ENCODE measurements at regions not wholly inside any gene's neighbourhood (a gene's known extent, or its start where the extent isn't known, plus 50 kb on each side); places are given as distances from the start of the nearest gene placed in this dataset.
A peak's percentile ranks its signal among the peaks of the same experiment; 100 is the strongest.

DNA sequence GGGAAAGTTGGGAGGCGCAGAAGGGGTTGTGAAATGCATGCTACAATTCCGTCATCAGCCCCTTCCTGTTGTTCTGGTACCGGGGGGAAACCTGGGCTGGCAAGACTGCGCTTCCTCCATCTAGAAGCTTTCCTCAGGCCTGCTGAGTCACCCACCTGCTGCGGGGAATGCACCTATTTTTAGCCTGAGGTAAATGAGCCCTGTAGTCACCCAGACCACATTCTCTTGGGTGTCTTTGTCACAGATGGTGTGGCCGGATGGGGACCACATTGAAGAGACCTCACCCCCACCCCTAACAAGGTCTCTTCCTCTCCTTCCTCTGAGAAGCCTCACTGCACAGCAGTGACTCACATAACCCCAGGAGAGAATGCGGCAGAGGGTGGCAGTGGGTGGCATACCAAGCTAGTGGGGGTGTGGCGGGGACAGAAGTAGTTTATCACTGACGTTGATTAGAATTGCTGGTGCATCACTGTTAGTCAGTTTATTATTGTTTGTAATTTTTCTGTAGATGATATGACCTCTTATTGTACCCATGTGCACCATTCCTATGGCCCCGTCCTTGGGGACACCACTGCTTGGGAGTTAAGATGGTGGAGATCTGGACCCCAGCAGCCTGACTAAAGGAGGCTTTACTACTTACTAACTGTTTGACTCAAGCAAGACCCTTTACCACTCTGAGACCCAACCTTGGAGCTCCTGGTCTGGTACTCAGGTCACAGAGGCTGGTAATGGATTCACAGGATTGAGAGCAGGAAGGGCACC is 83.0 kb upstream of the DUSP5 start:
- peak; percentile 88 for DNase-seq (ENCODE audit: low read depth)

DNA sequence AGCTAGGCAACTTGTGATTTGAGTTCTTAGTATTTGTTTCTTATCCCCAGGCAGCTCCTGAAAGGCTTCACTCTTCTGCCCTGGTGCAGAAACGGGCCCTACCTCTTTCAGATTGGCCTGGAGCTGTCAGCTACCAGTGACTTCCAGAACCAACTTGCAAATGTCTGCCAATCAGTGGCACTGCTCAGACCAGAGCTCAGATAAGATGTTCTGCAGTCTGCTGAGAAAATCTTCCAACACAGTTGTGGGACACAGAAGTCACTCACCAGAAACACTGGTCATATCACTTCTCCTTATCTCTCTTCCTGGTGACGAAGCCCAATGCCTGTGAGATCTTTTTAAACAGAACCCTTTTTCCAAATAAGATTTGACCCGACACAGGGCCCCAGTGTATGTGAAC is 81.9 kb upstream of the DUSP5 start:
- DNase-seq (ENCODE audit: low read depth) = no peak

DNA sequence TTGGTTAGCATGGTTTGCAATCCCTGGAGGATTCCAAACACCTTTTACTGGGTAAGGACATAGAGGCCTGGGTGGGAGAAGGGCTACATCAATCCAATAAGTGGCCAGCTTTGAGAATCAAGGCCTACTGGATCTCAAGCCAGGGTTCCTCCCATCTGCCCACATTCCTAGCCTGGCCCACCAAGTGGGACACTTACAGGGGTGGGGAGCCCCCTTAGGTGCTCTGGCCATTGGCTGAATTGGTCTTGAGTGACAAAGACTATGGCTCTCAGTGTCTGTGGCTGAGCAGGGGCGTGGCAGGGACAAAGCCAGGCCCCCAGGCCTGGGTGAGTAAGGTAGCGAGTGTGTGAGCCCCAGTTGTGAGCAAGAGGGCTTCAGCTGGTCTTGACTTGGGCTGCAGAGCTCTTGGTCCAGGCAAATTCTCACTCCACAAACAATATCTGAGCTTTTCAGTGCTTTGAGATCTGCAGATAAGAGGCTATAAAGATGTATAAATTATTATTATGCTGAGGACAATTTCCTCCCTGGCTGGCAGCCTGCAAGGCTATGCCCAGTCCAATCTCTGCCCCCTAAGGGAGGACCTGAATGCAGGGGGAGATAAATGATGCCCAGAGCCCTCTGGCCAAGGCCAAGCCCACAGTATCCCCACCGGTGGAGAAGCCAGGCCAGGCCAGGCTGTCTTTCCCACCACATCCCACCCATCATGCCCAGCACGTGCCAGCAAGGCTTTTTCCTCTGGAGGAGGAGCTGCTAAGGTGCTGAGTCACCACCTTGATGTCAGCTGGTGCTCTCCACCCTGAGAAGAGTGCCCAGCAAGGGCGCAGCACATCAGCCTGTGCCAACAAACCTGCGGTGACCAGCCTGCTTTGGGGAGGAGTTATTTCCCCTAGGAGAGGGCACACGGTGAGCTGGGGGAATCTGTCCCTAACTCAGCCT is 80.7 kb upstream of the DUSP5 start:
- DNase-seq (ENCODE audit: low read depth) = peak; percentile 39

DNA sequence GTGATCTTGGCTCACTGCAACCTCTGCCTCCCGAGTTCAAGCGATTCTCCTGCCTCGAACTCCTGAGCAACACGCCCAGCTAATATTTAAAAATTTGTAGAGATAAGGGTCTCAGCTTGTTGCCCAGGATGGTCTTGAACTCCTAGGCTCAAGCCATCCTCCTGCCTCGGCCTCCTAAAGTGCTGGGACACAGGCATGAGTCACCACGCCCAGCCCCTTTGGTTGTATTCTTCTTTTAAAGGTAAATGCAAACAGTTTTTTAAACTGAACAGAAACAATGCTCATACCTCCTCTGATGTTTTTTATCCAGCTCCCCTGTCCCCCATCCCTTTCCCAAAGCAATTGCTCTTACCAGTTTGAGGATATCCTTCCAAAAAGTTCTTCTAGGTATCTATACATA is 79.5 kb upstream of the DUSP5 start:
- DNase-seq (ENCODE audit: low read depth) = no peak

DNA sequence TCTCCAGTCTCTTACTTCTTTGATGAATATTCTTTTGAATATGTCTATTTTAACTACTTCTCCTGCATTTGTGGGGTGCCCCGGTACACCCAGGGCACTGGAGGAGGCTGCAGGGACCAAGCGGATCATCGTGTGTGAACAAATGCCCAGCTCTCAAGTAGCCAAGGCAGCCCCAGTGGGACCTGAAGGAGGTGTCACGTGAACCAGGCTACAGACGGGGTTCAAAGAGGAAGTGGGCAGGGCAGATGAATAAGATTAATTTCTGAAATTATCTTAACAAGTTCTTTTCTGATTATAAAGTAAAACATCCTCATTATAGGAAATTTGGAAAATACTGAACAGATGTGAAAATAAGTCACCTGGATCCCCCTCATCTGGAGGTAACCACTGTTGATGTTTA is 78.4 kb upstream of the DUSP5 start:
- no peak for DNase-seq (ENCODE audit: low read depth)

DNA sequence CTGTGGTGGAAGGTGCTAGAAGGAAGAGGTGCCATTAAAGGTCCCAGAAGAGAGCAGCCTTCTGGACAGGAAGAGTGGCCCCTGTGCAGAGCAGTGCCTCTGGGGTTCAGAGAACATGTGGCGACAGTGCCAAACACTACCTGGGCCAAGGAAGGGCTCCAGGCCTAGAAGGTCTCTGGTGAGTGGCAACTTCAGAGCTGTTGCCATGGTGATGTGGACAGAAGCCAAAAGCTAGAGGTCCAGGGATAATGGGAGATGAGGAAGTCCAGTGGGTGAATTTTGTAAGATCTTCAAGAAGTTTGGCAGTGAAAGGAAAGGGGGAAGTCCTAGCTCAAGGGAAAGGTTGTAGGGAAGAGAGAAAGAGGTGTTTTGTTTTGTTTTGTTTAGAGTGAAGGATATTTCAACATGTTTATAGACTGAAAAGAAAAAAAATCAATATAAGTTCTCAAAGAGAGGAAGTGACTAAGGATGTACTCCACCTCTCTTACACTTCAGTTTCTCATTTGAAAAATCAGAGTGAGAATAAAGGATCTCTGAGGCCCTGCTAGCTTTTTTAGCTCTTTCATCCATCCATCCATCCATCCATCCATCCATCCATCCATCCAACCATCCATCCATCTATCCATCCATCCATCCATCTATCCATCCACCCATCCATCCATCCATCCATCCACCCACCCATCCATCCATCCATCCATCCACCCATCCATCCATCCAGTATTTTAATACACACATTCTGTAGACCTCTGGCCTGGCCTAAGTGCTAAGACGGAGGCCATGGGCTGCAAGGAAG is 77.1 kb upstream of the DUSP5 start:
- DNase-seq (ENCODE audit: low read depth) = peak; percentile 72

DNA sequence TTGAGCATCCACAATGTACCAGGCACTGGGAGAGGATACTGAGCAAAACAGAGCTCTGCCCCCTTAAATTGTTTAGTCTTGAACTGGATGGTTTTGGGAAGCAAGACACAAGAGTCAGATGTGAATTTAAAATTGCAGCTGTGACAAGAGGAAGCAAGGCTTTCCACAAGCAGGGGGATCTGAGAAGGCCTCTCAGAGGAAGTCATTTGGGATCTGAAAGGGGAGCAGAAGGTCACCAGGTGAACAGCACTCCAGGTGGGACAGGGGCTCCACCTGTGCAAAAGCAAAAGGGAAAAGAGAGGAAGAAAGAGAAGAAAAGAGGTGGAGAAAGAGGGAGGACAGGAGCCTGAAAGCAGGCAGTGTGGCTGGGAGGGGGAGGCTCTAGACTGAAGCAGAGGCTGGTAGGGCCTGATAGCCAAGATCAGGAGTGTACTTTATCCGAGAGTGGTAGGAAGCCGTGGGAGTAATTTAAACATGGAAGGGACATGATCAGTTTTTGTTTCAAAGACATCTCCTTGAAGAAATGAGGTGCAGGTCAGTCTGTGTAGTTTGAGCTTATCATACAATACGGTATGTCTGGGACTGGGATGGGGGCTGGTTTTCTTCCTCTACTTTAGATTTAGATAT is 76.1 kb upstream of the DUSP5 start:
- no peak for DNase-seq (ENCODE audit: low read depth)

DNA sequence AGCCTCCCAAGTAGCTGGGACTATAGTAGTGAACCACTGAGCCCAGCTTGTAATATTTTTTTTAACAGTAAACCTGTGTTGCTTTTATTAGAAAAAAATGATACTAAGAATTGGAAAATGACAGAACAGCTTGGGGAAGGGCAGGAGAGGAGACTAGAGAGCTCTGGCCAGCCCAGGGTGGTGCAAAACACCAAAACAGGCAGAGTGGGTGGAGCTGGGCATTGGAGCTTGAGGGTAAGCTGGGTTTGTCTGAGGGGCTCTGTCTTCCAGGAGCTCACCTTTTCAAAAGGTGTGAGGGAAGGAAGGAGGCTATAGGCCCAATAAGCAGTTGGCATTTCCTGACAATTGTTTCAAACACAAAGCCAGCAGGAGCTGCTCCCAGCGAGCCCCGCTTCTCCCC is 75.2 kb upstream of the DUSP5 start:
- DNase-seq (ENCODE audit: low read depth) = no peak

DNA sequence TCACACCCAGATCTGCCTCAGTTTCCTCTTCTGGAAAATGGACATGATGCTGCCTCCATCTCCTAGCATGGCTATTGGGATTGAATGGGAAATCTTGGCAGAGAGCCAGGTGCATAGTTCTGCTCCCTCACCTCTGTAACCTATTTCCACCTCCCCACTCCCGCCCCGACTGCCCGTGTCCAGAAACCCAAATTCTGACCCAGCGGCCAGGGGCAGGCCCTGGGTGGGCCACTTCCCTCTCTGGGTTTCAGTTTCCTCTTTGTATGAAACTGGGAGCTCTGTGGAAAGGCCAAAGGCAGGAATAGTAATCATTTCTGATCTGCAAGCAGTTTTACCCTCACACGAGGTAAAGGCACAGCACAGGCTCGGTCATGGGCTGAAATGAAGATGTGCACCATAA is 74.1 kb upstream of the DUSP5 start:
- DNase-seq (ENCODE audit: low read depth) = no peak

DNA sequence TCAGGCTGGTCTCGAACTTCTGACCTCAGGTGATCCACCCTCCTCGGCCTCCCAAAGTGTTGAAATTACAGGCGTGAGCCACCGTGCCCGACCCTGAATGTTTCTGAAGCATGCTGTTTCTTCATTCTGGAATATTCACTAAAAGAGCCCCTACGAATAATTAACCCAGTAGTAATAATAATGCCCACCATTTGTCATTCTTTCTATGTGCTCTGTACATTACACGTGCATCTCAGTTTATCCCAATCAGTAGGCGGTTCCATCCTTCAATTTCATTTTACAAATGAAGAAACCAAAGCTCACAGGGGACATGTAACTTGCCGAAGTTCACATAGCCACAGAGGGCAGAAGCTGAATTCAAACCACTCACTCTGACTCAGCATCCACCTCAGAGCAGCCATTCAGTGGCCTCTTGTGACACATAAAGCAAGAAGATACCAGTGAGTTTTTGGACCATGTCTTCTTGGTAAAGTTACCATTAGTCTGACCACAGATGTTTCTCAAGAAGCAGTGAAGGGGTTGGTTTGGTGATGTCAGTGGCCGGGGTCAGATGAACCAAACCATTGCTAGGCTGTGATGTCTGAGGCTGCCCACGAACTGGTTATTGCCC is 71.9 kb upstream of the DUSP5 start:
- DNase-seq (ENCODE audit: low read depth) = peak; percentile 93

DNA sequence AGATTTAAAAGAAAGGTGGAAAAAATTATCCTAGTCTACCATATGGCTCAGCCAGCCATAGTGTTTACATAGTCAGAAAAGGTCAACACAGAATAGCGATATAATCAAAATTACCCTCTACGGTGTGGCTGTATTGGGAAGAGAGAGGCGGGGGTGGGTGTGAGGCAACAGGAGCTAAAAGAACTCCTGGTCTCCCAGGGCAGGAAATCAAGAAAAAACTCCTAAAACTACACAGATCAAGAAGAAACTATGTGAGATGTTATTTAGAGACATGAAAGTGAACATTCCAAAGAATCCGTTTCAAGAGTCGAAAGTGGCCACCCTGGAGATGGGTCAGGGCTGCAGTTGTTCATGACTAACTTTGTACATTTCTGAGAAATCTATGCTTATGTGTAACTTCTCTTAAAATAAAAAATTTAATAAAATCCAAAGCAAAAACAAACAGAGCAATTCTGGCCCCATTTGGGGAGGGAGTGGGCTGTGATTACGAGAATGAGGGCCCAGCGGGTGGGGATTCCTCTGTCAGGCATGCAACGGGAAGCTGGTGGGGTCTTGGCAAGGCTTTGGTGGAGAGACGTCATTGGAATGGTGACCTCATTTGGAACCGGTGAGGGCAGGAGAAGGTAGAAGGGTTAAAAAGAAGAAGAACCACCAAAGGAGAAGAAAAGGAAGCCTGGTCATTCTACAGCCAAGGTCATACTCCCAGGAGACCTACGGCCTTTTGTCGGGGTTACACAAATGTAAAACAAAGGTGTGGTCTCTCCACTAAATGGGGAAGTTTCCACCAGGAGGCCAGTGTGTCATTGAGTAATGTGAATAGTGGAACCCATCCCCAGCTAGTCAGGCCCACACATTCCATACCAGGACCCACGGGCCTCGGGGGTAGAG is 71.2 kb upstream of the DUSP5 start:
- peak; percentile 37 for DNase-seq (ENCODE audit: low read depth)

DNA sequence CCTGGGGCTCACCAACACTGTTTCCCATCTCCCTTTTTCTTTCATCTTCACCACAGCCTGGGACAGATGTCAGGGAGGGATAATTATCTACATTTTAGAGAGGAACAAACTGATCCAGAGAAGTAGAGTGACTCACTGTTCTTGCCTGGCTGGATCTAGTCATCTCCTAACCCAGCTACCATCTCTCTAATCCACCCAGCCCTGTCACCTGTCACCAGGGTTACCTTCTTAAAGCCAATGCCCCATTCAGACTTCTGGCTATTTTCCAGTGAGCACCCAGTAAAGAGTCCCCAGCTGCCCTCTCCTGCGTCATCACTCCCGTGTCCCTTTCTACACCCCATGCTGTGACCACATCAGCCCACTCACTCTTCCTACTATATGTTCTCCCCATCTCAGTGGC is 68.4 kb upstream of the DUSP5 start:
- peak; percentile 38 for DNase-seq (ENCODE audit: low read depth)

DNA sequence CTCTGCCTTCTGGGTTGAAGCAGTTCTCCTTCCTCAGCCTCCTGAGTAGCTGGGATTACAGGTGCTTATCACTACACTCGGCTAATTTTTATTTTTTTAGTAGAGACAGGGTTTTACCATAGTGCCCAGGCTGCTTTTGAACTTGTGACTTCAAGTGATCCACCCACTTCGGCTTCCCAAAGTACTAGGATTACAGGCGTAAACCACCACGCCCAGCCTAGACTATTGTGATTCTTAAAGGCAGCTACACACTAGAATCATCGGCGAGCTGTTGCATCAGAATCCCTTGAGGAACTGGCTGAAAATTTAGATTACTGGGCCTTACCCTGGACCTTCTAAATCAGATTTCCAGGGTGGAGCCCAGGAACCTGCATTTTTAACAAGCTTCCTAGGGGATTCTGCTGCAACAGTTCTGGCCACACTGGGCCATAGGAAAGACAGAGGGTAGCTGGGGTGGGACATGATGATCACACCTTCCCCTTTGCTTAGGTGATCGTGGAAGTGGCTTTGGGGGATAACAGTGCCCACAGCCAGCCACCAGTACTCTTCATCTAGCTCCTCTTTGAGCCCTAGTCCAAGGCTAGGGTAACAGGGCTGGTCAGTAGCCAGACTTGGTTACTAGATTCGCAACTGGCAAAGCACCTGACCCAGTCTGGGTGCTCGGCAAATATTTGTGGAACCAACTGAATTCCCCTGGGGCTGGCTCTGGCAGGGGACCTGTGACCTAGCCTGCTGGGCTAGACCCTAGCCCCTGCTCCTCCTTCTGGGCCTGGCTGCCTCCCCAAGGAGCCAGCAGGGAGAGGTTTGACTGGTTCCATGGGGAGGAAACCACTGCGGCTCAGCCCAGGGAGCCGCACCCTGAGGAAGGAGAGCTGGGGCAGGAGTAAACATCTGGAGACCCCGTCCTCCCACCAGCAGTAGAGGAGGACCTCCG is 67.1 kb upstream of the DUSP5 start:
- DNase-seq (ENCODE audit: low read depth) = no peak

DNA sequence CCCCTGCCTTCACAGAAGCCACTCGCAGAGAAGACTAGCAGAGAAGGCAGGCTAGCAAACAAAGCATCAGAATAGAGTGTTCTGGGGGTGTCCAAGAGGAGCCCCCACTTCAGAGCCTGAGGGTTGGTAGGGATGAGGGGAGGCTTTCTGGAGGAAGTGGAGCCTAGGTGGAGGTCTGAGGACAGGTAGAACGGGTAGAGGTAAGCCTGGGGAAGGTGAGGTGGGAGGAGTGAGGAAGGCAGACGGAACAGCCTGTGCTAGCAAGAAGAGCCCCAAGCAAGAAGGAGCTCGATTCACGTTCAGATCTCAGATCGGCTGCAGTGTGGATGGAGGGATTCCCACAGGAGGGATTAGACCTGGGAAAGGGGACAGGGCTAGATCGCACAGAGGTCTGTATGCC is 66.0 kb upstream of the DUSP5 start:
- DNase-seq (ENCODE audit: low read depth) = no peak

DNA sequence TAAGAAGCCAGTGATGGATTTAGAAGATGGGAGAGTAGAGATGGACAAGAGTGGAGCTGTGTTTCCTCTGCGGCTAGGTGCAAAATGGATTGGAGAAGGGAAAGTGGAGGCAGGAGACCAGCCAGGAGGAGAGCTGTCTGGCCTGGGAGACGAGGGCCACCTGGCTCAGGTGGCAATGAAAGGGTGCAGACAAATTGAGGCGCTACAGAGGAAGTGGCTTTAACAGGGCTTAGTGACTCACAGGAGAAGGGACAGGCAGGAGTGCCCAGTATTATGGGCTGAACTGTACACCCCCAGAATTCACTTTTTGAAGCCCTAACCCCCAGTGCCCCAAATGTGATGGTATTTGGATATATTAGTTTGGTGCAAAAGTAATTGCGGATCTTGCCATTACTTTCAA is 65.6 kb upstream of the DUSP5 start:
- no peak for DNase-seq (ENCODE audit: low read depth)

DNA sequence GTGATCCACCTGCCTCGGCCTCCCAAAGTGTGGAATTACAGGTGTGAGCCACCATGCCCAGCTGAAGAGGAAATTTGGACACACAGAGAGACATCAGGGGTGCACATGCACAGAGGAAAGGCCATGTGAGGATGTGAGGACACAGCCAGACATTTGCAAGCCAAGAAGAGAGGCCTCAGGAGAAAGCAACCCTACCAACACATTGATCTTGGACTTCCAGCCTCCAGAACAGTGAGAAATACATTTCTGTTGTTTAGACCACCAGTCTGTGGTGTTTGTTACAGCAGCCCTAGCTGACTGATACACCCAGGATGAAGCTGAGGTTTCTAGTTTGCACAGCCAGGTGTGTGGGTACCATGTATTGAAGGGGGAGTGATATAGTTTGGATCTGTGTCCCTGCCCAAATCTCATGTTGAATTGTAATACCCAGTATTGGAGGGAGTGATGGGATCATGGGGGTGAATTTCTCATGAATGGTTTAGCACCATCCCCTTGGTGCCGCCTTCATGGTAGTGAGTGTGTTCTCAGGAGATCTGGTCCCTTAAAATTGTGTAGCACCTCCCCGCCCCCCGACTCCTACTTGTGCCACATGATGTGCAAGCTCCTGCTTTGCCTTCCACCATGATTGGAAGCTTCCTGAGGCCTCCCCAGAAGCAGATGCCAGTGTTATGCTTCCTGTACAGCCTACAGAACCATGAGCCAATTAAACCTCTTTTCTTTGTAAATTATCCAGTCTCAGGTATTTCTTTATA is 64.7 kb upstream of the DUSP5 start:
- DNase-seq (ENCODE audit: low read depth) = no peak

DNA sequence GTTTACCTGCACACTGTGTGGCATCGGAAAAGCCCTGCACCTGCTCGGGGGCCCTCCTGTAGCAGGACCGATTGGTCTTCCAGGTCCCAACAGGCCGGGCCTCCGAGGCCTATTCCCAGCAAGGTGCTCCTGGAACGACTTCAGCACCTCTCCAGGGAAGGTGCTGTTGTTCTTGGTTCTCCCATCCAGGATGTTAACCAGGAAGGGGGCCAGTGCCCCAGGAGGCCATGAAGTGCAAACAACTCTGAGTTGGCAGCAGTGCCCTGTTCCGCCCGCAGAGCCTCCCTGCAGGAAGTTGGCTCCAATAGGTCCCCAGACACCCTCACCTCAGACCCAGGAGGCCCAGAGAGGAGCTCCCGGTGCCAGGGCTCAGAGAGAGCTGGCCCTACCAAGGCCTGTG is 64.0 kb upstream of the DUSP5 start:
- DNase-seq (ENCODE audit: low read depth) = no peak

DNA sequence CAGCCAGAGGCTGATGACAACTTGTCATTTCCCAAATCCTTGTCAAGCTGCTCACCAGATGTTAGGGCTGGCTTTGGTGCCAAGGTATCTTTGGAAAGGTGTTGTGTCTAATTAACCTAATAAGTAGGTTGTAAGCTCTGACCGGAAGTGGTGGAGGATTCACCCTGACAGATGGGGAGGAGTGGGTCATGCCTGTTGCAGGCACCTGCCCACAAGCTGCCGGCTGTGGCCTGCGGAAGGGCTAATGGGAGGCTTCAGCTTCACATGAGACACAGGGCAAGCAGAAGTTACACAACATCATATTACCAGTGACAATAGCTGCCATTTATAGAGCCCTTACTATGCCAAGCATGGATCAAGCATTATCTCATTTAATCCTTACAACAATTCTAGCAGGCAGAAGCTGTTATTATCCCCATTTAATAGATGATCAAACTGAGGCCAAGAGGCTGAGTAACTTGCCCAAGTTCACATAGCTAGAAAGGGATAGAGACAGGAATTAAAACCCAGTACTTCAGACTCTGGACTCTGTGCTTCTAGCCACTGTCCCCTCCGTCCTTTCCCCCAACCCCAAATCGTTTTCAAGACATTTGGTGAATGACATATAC is 63.1 kb upstream of the DUSP5 start:
- DNase-seq (ENCODE audit: low read depth) = no peak

Data from ELR (cell line).